Renal cortex interstitium (tissue), 11 donors: ENCODE measurements at regions not wholly inside any gene's neighbourhood (a gene's known extent, or its start where the extent isn't known, plus 50 kb on each side); places are given as distances from the start of the nearest gene placed in this dataset.
A peak's percentile ranks its signal among the peaks of the same experiment; 100 is the strongest.
"Not testable (repeated sequence)": the region's sequence is repeated elsewhere in the genome, so short reads cannot be mapped to it uniquely, and the experiment has no call there.

ENCODE experiments used
- DNase-seq, 11 donors: peaks; one replicate each; pipeline ENCODE4 v3.0.0-alpha.2; 2013; ENCODE audit warnings: low read depth in 9 of 11, low spot score in 4 of 11; ENCODE audit errors: extremely low read depth in 1 of 11

DNA sequence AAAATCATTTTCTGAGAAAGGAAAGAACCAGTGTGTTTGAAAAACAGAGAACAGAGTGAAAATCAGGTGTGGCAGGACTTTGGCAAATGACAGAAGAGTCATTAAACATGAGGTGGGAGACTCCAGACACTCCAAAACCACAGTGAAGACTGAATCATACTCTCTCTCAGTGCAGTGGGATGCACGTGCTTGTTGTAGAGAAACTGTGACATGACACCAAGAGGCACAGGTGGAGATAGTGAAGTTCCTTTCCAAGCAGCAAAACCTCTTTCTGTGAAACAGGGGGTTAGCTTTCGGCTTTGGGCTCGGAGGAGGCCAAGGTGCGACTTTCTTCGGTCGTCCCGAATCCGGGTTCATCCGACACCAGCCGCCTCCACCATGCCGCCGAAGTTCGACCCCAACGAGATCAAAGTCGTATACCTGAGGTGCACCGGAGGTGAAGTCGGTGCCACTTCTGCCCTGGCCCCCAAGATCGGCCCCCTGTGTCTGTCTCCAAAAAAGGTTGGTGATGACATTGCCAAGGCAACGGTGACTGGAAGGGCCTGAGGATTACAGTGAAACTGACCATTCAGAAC lies 599.0 kb downstream of the DOK5 start:
- DNase-seq, result not testable (repeated sequence)

DNA sequence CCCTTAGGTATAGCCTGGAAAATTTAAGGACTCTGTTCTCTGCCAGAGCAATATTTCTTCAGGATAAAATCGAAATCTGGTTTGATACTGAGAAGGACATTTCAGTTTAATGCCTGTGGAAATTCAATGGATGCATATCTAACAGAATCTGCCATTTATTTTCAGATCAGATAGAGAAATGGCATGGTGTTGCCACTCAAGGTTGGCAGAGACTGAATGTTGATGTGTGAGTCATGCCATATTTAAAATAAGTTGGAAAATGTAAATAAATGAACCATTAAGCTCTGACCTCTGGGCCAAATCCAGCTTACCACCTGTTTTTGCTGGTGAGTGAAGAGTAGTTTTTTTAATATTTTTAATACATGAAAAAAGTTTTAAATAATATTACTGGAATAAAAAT lies 594.6 kb downstream of the DOK5 start:
- DNase-seq, result no peak

DNA sequence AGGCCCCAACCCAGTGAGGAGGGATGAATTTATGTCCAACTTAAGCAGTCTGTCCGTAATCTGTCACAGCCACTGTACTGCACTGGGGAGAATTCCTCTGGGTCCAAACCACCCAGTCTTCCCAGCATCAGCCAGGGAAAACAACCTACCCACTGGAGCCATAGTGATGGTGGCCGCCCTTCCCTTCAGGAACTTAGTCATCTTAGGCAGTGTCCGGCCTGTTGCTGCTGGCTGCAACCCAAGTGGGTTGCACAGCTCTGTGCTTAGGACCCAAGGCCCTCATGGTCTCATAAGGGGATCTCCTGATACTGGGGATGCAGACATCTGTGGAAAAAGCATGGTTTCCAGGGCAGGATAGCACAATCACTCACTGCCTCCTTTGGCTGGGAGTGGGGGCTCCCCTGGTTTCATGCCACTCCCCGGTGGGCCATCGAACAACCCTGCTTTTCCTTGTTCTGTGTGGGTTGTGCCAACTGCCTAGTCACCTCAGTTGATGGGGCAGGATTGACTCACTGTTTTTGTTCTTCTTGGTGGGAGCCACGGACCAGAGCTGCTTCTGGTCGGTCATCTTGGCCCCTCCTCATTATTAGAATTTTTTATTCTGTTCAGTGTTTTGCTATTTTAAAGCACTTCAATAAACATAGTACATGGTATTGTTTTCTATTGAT lies 591.9 kb downstream of the DOK5 start:
- no peak for DNase-seq

DNA sequence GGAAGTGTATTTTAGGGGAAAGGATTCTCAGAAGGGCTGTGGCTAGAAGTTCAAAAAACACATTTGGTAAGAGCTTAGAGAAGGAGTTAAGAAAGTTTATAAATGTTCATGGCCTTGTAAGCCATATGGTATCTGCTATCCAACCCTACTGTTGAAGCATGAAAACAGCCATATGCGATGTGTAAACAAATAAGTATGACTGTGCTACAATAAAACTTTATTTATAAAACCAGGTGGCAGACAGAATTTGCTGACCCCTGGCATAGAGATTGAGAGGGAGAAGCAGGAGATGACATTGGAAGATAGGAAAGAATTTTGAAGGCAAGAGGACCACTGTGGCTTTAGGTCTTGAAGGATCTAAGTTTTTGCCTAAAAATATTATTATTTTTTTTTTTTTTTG lies 583.5 kb downstream of the DOK5 start:
- no peak for DNase-seq

DNA sequence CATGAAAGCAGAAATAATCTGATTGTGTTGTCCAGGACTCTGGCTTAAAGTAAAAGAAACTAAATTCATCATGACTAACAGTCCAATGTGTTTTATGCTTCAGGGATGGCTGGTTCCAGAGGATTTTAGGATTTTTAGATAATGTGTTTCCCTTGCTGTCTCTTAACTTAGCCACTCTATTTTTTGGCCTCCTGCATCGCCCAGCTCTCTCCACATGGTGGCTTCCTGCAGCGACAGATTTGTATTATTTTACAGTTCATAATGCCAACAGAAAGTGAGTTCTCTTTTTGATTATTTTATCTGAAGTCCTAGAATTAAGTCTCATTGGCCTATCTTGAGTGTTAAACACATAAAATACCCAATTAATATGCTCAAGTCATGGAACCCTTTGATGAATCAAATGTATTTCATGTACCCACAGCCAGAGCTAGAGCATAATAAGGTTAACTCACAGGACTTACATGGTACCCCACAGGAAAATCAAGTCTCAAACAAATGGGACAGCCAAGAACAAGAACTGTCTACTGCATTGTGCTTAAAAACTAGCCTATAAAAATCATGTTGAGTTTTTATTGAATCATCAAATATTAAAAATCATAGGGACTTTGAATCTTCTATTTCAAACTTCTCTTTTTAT lies 582.5 kb downstream of the DOK5 start:
- no peak for DNase-seq

DNA sequence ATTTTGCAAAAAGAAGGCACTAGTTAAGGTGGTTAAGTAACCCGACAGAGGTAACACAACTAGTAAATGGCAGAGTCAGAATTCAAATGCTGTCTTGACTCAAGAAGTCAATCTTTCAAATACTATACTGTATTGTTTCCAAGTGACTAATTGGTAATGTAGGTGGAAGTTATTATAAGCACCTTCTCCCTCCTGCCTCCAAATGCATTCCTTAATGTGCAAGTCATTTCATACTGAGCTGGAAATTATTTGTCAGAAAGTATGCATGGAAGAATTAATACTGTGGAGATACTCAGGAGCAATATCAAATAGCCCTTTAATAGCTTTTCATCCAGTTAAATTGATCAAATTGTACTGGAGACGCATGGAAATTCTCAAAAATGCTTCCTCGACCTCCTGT lies 579.1 kb downstream of the DOK5 start:
- no peak for DNase-seq

DNA sequence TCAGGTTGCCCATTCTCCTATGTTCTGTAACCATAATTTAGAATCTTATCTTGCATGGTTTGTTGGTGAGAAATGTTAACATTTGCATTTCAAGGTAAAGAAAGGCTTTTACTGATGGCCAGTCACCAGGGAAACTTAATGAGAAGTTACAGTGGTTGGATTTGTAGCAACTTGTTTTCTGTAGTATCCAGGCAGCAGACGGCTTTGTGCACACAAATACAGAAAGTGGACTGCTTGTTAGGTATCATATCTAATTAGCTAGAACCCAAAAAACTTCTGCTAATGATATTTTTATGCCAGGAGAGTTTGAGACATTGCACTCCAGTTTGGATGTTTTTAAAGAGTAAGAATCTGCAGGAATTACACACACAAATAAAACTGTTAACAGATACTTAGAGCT lies 578.0 kb downstream of the DOK5 start:
- DNase-seq, result no peak

DNA sequence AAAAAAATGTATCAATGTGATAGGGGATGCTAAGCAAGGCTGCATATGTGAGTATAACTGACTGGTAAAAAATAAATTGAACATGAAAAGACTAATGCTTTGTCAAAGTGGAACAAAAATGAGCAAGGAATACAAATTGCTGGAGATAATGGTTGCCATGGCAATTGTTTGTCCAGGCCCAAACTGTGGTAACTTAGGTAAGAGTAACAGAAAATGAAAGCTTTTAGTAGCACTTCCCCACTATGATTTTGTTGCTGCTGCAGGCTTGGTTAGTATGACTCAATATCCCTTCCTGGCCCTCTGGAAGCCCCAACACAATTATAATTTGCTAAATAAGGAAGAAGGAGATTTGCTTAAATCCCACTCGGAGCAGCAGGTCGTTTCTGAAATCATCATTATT lies 577.1 kb downstream of the DOK5 start:
- no peak for DNase-seq

DNA sequence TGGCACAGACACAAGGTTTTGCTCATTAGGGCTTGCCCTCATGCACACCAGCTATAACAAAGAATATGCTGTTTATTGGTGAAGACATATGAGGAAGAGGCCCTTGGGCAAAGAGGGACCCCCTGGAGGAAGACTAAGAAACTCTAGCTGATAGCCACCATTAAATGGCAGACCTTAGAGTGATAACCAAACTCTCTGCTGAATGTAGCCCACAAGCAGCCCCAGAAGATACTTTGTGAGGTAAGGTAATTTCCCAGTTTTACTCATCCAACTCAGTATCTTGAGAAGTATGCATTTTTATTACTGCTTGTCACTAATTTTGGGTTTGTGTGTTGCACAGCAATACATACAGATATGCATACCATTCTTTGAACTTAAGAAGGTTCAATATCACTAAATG lies 563.3 kb downstream of the DOK5 start:
- no peak for DNase-seq

DNA sequence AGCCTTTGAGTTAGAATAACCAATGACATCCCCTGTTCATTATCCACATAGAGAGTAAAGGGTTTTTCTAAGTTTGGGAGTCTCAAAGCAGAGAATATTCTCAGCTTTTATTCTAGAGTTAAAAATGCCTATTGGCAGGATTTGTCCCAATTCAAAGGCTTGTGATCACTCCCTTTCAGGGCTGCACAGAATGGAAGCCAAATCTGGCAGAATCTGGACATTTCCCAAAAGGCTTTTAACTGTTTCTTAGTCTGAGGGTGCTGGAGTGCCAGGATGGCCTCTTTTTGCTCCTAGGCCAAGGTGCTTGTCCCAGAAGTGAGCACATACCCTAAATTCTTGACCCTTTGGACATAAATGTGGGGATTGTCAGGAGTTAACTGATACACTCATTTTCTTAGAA lies 556.6 kb downstream of the DOK5 start:
- no peak for DNase-seq

DNA sequence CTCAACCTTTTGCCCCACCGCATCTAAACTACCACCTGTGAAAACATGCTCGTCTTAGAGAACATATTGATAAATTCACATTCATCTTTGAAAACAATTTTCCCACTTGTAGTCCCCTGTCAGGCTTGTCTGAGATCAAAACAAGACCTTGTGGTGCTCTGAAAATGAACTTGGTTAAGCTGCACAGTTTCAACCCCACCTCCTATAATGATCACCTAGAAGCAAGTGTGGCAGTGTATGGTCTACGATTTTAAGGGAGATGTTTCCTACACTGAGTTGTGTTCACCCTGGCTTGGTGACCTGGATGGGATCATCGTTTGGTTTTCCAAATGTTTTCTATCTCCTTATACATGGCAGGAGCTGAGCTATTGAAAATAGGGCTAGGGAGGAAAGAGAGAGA lies 539.4 kb downstream of the DOK5 start:
- DNase-seq, result no peak

DNA sequence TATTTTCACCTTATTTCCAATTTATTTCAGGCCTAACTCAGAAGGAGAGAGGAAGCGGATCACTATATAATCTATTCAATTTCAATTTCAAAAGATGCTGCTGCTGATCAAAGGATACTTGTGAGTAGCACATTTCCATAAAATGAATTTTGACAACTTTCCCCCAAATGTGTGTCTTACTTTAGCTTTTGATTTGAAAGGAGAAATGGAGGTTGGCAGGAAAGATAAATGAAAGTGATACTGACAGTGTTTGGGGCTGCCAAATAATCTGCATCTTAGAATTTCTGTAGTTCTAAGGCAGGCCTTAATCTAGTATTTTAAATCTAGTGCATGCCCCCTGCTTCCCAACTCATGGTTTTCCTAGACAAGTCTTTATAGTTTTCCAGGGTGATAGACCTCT lies 535.4 kb downstream of the DOK5 start:
- no peak for DNase-seq

DNA sequence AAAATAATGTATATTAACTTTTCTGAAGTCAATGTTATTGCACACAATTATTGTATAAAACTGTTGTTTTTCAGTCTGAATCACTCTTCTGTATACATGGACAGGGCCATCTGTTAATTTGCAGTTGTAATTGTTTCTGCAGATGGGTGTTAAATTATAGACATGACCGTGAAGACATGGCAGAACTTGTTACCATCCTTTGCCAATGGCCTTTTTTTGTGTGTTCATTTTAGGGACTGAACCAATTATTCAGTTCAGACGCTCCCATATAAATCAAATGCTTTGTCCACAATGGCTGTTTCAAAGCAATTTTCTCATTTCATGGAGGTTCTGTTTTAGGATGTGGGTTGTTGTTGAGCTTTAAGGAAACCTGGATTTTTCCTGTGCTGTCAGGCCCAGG lies 533.7 kb downstream of the DOK5 start:
- DNase-seq, result no peak

DNA sequence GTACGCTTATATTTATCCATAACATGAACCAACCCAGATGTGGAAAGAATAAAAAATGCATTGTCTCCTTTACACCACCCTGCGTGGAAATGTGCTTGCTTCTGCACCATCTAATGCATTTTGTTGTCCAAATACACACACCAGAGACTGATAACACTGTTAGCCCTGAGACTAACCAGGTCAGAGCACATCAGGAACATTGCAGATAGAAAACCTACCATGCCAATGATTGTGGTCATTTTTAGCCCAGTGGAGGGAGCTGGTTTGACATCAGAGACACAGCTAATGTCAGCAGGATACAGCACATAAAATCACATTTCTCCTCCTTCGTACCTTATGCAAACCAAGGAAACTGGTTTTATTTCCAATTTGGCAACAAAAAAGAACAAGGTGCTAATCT lies 528.7 kb downstream of the DOK5 start:
- DNase-seq, result no peak

DNA sequence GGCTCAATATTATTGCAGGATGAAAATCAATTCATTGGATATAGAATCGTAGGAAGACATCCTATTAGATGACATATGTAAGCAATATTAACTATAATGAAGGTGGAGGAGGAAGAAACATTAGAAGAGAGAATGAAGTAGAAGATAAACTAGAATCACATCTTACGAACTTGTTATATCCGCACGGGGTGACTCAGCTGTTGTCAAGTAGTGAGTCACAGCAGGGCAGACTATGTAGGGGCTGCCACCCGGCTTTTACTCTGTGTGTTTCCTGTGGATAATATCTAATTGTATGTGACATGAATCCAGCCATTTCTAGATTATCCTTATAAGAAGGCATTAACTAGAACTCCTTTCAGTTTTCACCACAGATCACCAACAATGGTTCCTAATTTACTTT lies 520.2 kb downstream of the DOK5 start:
- no peak for DNase-seq

DNA sequence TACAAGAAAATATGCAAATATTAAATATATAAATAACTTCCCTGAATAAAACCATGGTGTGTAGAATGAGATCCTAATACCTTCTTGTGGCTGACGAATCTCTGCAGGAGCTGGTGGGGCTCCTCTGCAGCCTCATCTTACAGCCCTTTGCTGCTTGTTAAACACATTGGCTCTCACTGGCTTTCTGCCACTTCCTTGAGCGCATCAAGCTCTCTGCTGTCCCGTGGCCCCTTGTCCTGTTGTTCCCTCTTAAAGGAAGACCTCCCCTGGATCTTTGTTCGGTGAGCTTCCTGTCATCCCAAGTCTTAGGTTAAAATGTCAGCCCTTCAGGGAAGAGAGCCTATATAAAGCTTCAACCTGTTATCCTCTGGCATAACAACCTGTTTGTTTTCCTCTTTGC lies 519.6 kb downstream of the DOK5 start:
- DNase-seq, result no peak

DNA sequence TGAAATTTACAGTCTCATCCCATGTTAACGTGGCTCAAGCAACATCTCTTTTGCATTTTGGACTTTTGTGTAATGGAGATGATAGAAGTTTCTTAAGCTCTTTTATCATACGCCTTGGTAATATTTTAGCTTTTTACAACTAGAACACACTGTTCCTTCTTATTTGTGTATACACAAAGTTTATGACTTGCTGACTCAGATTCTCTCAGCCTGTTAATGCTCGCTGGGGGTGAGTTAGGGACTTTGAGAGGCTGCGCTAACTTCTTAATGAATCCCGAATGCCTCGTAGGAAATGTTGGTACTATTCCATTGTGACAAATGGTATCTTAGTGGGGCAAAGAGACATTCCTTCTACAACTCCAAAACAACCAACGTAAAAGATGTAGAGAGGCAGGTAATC lies 509.7 kb downstream of the DOK5 start:
- DNase-seq, result no peak

DNA sequence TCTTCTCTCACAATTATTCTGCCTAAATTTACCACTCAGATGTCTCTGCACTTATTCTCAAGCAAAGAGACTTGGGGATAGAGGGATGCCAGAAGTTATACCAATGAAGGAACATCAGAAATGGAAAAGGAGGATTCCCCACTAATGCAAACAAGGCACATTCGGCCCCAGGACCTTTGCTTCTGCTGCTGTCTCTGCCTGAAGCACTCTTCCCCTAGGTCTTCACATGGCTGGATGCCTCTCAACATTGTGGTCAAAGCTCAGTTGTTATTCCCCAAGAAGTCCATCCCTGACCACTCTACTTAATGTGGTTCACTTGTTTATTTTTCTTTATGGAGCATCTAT lies 508.7 kb downstream of the DOK5 start:
- no peak for DNase-seq

DNA sequence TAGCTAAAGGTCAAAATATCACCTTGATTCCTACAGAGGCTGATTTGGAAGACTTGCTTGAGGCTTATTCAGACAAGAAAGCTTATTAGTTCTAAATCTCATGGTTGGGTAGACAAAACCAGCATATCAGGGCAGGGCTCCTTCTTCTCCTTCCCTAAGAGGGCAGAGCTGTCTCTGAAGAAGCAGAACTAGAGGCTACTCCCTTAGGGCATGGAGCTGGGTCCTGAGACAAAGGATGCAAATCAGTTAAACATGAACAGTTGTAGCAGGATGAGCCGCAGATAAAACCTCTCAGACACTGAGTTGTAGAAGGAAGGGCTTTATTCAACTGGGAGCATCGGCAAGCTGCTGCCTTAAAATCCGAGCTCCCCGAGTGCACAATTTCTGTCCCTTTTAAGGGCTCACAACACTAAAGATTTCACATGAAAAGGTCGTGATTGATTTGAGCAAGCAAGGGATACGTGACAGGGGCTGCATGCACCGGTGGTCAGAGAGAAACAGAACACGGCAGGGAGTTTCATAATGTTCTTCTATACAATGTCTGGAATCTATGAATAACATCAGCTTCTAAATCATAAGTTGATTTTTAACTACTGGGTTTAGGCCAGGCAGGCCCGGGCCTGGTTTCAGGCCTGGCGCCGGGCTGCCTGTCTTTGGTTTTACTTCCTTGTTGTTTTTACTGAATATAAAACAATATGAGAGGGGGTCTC lies 508.2 kb downstream of the DOK5 start:
- DNase-seq, result not testable (repeated sequence)

DNA sequence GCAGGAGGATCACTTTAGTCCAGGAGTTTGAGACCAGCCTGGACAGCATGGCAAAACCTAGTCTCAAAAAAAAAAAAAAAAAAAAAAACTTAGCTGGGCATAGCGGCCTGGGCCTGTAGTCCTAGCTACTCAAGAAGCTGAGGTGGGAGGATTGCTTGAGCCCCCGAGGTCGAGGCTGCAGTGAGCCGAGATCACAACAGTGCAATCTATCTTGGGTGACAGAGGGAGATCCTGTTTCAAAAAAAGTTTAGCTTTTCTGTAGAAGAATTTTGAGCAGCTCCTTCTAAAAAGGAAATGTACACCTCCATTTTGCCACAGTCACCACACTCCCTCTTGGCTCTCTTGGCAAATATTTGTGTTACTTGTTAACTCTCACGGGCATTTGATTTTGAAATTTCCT lies 505.8 kb downstream of the DOK5 start:
- peak in 6 of 11 donors; percentile 8 to 38 (median 29) for DNase-seq
